Keratinocyte (primary cell): ENCODE measurements at regions not wholly inside any gene's neighbourhood (a gene's known extent, or its start where the extent isn't known, plus 50 kb on each side); places are given as distances from the start of the nearest gene placed in this dataset.

ENCODE experiments used
- CTCF ChIP-seq, 3 experiments: IDR thresholded peaks in 1 of 3; conservative IDR thresholded peaks in 1 of 3; optimal IDR thresholded peaks in 1 of 3; 2 replicates in 2 of 3; 3 replicates in 1 of 3; pipeline versions ENCODE3 to v1.5.1; 2011; ENCODE audit warnings: low read length in 3 of 3, mild to moderate bottlenecking in 3 of 3, moderate library complexity in 2 of 3, control low read depth in 1 of 3, inconsistent platforms in 1 of 3; ENCODE audit not compliant: insufficient read depth in 2 of 3; ENCODE audit errors: extremely low read depth in 1 of 3
- EZH2 ChIP-seq: IDR thresholded peaks from one replicate; pipeline ENCODE4 v1.6.1; 2012; ENCODE audit warnings: inconsistent platforms, mild to moderate bottlenecking, low read length, moderate library complexity

GRCh38 chr12:69189378-69189978 is 49.9 kb upstream of the CPSF6 start:
- TF ChIP-seq CTCF (optimal IDR thresholded peaks at IDR 0.05 in 1 of 3, IDR thresholded peaks at IDR 0.05 in 1 of 3, conservative IDR thresholded peaks at IDR 0.05 in 1 of 3; ENCODE audit: extremely low read depth in 1 of 3, insufficient read depth in 2 of 3, low read length in 3 of 3), result no peak
- TF ChIP-seq EZH2, result no peak
